OCI-LY1 (cell line): ENCODE measurements at regions not wholly inside any gene's neighbourhood (a gene's known extent, or its start where the extent isn't known, plus 50 kb on each side); places are given as distances from the start of the nearest gene placed in this dataset.

Experiments used
- H2AFZ ChIP-seq: fragments of 200-600 bp; sonication (generic), shearing (Covaris generic); 2 replicates; pipeline ENCODE4 v1.6.0; 2014; ENCODE audit warnings: antibody characterized with exemption, mild to moderate bottlenecking, low read length
- H3F3A ChIP-seq: fragments of 200-600 bp; sonication (generic), shearing (Covaris generic); 2 replicates; pipeline ENCODE4 v1.6.0; 2014; ENCODE audit warnings: mild to moderate bottlenecking, antibody characterized with exemption, low read length, moderate library complexity; ENCODE audit not compliant: insufficient read depth
- H3K27ac ChIP-seq: fragments of 200-600 bp; sonication (generic); 2 replicates; pipeline ENCODE4 v1.5.1; 2014; ENCODE audit warnings: low read length, mixed run types, mild to moderate bottlenecking, low read depth; ENCODE audit not compliant: poor library complexity, severe bottlenecking
- H3K27me3 ChIP-seq: fragments of 200-600 bp; sonication (generic); 2 replicates; pipeline ENCODE4 v1.6.0; 2014; ENCODE audit warnings: antibody characterized with exemption, mild to moderate bottlenecking, low read length, moderate library complexity; ENCODE audit not compliant: insufficient read depth
- H3K36me3 ChIP-seq: fragments of 200-600 bp; sonication (generic); 2 replicates; pipeline ENCODE4 v1.6.1; 2014; ENCODE audit warnings: mild to moderate bottlenecking, antibody characterized with exemption, low read length, moderate library complexity, mixed read lengths; ENCODE audit not compliant: insufficient read depth
- H3K4me1 ChIP-seq: fragments of 200-600 bp; sonication (generic); 2 replicates; pipeline ENCODE4 v1.5.1; 2014; ENCODE audit warnings: mild to moderate bottlenecking, low read length, moderate library complexity; ENCODE audit not compliant: insufficient read depth, severe bottlenecking
- H3K4me2 ChIP-seq: fragments of 200-600 bp; sonication (generic), shearing (Covaris generic); 2 replicates; pipeline ENCODE4 v1.6.1; 2014; ENCODE audit warnings: low read length
- H3K4me3 ChIP-seq: fragments of 200-600 bp; sonication (generic); 2 replicates; pipeline ENCODE4 v1.5.1; 2014; ENCODE audit warnings: low read length, low read depth, mild to moderate bottlenecking, mixed read lengths; ENCODE audit not compliant: poor library complexity, severe bottlenecking
- H3K79me2 ChIP-seq: fragments of 200-600 bp; shearing (Covaris generic); 2 replicates; pipeline ENCODE4 v1.6.1; 2016; ENCODE audit warnings: mixed run types, low read length, mixed read lengths; ENCODE audit not compliant: insufficient read depth
- H3K9ac ChIP-seq: fragments of 200-600 bp; sonication (generic), shearing (Covaris generic); 2 replicates; pipeline ENCODE4 v1.6.1; 2014; ENCODE audit warnings: mild to moderate bottlenecking, low read length, mixed read lengths
- H3K9me2 ChIP-seq: fragments of 200-600 bp; sonication (generic), shearing (Covaris generic); 2 replicates; pipeline ENCODE4 v1.6.1; 2014; ENCODE audit warnings: low read depth, mild to moderate bottlenecking, low read length, mixed read lengths
- H3K9me3 ChIP-seq: fragments of 200-600 bp; shearing (Covaris generic); 2 replicates; pipeline ENCODE4 v1.6.1; 2014; ENCODE audit warnings: low read length, mixed read lengths
- H4K20me1 ChIP-seq: fragments of 200-600 bp; sonication (generic), shearing (Covaris generic); 2 replicates; pipeline ENCODE4 v1.6.0; 2016; ENCODE audit warnings: mild to moderate bottlenecking, low read length; ENCODE audit not compliant: insufficient read depth
- EZH2 ChIP-seq: fragments of 200-600 bp; sonication (generic), shearing (Covaris generic); IDR thresholded peaks from 2 replicates; pipeline ENCODE4 v1.8.0; 2017; ENCODE audit warnings: borderline replicate concordance, mixed run types, mild to moderate bottlenecking, antibody characterized with exemption, low read length, moderate library complexity, mixed read lengths
- TF ChIP-seq, protein P1 (sequence below): fragments of 200-600 bp; sonication (generic), shearing (Covaris generic); IDR thresholded peaks from 2 replicates; pipeline ENCODE4 v1.5.1; 2017; ENCODE audit warnings: mild to moderate bottlenecking, antibody characterized with exemption, low read length, moderate library complexity, mixed read lengths

DNA sequence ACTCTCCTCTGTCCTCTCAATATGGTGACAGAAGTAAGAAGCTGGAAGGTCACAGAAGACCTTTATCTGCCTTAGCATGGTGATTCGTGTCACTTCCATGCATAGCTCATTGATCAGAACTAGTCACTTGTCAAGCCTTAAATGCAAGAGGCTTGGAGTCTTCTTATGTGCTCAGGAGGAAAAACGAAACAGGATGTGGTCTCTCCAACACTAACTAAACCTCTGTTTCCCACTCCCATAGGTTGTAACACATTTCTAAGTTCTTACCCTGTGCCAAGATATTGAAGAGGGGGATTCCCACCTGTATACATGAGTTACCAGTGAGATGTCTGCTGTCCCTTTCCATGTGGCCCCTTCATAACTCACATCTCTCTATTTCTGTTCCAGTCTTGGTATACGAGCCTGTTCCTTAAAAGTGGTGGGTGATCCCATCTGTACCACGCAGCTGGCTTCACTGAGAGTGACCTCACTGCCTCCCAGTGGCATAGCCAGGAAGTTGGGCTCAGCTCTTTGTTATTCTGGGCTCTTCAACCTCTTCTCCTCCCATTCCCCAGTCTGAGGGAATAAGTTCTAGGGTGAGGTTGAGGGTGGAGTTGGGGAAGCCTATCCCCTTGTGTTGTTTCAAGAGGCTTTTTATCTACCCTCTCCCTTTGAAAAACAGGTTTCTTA is 203.2 kb upstream of the PPP2R3A start:
- H3K4me1 ChIP-seq = no peaks in the 10 kb centered on the region
- H3F3A ChIP-seq = no peaks in the 10 kb centered on the region
- H3K27me3 ChIP-seq = no peaks in the 10 kb centered on the region; the same call in 1 of the 2 replicates
- H3K4me3 ChIP-seq = no peak overlapping the region
- no peak overlapping the region for H3K27ac ChIP-seq
- no peaks in the 10 kb centered on the region for H3K36me3 ChIP-seq
- H3K79me2 ChIP-seq = no peaks in the 10 kb centered on the region
- H3K9me3 ChIP-seq = no peaks in the 10 kb centered on the region
- no peaks in the 10 kb centered on the region for H4K20me1 ChIP-seq
- H2AFZ ChIP-seq = no peak overlapping the region
- no peak overlapping the region for H3K9ac ChIP-seq
- TF ChIP-seq, protein P1, sequence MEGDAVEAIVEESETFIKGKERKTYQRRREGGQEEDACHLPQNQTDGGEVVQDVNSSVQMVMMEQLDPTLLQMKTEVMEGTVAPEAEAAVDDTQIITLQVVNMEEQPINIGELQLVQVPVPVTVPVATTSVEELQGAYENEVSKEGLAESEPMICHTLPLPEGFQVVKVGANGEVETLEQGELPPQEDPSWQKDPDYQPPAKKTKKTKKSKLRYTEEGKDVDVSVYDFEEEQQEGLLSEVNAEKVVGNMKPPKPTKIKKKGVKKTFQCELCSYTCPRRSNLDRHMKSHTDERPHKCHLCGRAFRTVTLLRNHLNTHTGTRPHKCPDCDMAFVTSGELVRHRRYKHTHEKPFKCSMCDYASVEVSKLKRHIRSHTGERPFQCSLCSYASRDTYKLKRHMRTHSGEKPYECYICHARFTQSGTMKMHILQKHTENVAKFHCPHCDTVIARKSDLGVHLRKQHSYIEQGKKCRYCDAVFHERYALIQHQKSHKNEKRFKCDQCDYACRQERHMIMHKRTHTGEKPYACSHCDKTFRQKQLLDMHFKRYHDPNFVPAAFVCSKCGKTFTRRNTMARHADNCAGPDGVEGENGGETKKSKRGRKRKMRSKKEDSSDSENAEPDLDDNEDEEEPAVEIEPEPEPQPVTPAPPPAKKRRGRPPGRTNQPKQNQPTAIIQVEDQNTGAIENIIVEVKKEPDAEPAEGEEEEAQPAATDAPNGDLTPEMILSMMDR = peak; percentile 9; the same call in 1 of the 2 replicates
- no peak for TF ChIP-seq EZH2
- H3K4me2 ChIP-seq = no peak overlapping the region
- no peaks in the 10 kb centered on the region for H3K9me2 ChIP-seq

DNA sequence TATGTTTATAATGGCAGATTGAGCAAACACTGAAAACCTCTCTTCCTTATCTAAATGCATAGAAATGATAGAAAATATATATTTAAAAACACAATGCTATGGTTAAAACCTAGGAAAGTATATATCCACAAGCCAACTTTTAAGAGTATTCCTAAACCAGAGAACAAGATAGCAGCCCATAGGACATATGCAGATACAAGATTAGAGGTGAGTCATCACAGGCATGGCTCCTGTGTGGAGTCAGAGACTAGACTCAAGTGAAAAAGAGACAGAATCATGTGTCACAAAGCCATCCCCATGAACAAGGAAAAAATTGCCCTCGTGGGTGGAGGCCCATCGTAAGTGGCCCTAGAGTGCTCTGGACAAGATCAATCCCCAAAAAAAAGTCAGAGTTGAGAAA is 199.4 kb upstream of the PPP2R3A start:
- Histone ChIP-seq H3K9ac (no peak overlapping the region), H3K9me2 (no peaks in the 10 kb centered on the region), H3K4me1 (no peaks in the 10 kb centered on the region), H3K9me3 (no peaks in the 10 kb centered on the region), H3F3A (no peaks in the 10 kb centered on the region), H4K20me1 (no peaks in the 10 kb centered on the region), H3K4me3 (no peak overlapping the region), H2AFZ (no peak overlapping the region), H3K27ac (no peak overlapping the region), H3K4me2 (no peak overlapping the region), H3K27me3 (no peaks in the 10 kb centered on the region), H3K79me2 (no peaks in the 10 kb centered on the region), H3K36me3 (no peaks in the 10 kb centered on the region)
- TF ChIP-seq EZH2 = no peak
- TF ChIP-seq, protein P1 = no peak

DNA sequence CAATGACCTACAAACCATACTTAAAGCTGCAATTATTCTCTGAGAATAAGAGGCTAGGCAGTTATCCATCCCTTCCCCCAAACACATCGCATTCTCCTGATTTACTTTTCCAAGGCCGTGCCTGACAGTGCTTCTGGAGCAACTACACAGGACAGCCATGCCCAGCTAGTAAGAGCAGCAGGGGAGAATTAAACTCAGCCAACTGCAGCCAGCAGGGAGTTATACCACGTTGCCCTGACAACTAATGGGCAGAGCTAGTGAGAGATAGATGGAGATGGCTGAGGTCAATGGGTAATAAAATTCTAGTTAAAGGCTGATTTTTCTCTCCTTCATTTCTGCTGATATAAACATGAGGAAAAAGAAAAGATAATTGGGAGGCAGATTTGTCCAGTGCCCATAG is 193.8 kb upstream of the PPP2R3A start:
- Histone ChIP-seq H3F3A (no peaks in the 10 kb centered on the region), H3K36me3 (no peaks in the 10 kb centered on the region), H3K9me3 (no peaks in the 10 kb centered on the region), H2AFZ (no peak overlapping the region), H3K79me2 (no peaks in the 10 kb centered on the region), H3K4me2 (no peak overlapping the region), H3K9ac (no peak overlapping the region), H3K27ac (no peak overlapping the region), H3K27me3 (no peaks in the 10 kb centered on the region), H3K4me1 (no peaks in the 10 kb centered on the region), H3K9me2 (no peaks in the 10 kb centered on the region), H4K20me1 (no peaks in the 10 kb centered on the region), H3K4me3 (no peak overlapping the region)
- TF ChIP-seq, protein P1 = no peak
- TF ChIP-seq EZH2 = no peak
